ENCODE measurements at regions not wholly inside any gene's neighbourhood (a gene's known extent, or its start where the extent isn't known, plus 50 kb on each side); places are given as distances from the start of the nearest gene placed in this dataset.

- TF ChIP-seq, protein P1, sequence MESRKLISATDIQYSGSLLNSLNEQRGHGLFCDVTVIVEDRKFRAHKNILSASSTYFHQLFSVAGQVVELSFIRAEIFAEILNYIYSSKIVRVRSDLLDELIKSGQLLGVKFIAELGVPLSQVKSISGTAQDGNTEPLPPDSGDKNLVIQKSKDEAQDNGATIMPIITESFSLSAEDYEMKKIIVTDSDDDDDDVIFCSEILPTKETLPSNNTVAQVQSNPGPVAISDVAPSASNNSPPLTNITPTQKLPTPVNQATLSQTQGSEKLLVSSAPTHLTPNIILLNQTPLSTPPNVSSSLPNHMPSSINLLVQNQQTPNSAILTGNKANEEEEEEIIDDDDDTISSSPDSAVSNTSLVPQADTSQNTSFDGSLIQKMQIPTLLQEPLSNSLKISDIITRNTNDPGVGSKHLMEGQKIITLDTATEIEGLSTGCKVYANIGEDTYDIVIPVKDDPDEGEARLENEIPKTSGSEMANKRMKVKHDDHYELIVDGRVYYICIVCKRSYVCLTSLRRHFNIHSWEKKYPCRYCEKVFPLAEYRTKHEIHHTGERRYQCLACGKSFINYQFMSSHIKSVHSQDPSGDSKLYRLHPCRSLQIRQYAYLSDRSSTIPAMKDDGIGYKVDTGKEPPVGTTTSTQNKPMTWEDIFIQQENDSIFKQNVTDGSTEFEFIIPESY (IDR thresholded peaks at IDR 0.05; ENCODE audit: extremely low read depth, insufficient replicate concordance, low read length): no peak
These were observed 1093.8 kb upstream of the AGA start (continued) for GRCh38 chr4:178535939-178536579.

- Histone ChIP-seq H3K79me2 (ENCODE audit: insufficient read depth, low read length) (no peaks in the 10 kb centered on the region), H3K4me1 (ENCODE audit: control insufficient read depth in 1 of 2, insufficient read depth in 2 of 2, low read length in 2 of 2) (peaks cover 4 to 11% of the 10 kb centered on the region in 2 experiments; a peak in 3 of 4 replicates), H2AFZ (ENCODE audit: low read depth, low read length, poor library complexity, severe bottlenecking) (no peak overlapping the region), H3K9ac (ENCODE audit: low read length) (no peak overlapping the region), H3K4me3 (replicated peaks in 1 of 2; ENCODE audit: low read depth in 1 of 2, low read length in 2 of 2) (no peak overlapping the region), H3K36me3 (ENCODE audit: control insufficient read depth in 1 of 2, insufficient read depth in 2 of 2, low read length in 2 of 2) (no peaks in the 10 kb centered on the region), H4K20me1 (ENCODE audit: insufficient read depth) (no peaks in the 10 kb centered on the region), H3K27me3 (ENCODE audit: insufficient read depth, low read length) (no peaks in the 10 kb centered on the region), H3K4me2 (ENCODE audit: low read length) (no peak overlapping the region), H3K27ac (ENCODE audit: low read depth, low read length) (no peak overlapping the region), H3K9me3 (ENCODE audit: control insufficient read depth in 1 of 2, insufficient read depth in 1 of 2, low read depth in 1 of 2, low read length in 2 of 2) (no peaks in the 10 kb centered on the region), H3K9me2 (ENCODE audit: insufficient read depth) (no peaks in the 10 kb centered on the region)
- ChIA-PET RAD21 (ENCODE audit: low non-redundant PET in 1 of 2, low total read pairs in 2 of 2, uncharacterized antibody in 2 of 2, unreplicated experiment in 2 of 2) (no interaction called here), CTCF (no interaction called here), POLR2A (no interaction called here)
- no peak for ATAC-seq
- BruUV-seq (replicated peaks): no TSS peak
- intact Hi-C loops (cut with micrococcal nuclease): no loop called here
- TF ChIP-seq SP1 (IDR thresholded peaks at IDR 0.05; ENCODE audit: low read depth): no peak
- TF ChIP-seq REST (IDR thresholded peaks at IDR 0.05; ENCODE audit: low read depth): no peak
- TF ChIP-seq MAX (IDR thresholded peaks at IDR 0.05): no peak
- no peak for TF ChIP-seq FOSL1 (IDR thresholded peaks at IDR 0.05; ENCODE audit: low read depth)
- no peak for TF ChIP-seq EZH2 (IDR thresholded peaks at IDR 0.05)
- TF ChIP-seq, protein P2, sequence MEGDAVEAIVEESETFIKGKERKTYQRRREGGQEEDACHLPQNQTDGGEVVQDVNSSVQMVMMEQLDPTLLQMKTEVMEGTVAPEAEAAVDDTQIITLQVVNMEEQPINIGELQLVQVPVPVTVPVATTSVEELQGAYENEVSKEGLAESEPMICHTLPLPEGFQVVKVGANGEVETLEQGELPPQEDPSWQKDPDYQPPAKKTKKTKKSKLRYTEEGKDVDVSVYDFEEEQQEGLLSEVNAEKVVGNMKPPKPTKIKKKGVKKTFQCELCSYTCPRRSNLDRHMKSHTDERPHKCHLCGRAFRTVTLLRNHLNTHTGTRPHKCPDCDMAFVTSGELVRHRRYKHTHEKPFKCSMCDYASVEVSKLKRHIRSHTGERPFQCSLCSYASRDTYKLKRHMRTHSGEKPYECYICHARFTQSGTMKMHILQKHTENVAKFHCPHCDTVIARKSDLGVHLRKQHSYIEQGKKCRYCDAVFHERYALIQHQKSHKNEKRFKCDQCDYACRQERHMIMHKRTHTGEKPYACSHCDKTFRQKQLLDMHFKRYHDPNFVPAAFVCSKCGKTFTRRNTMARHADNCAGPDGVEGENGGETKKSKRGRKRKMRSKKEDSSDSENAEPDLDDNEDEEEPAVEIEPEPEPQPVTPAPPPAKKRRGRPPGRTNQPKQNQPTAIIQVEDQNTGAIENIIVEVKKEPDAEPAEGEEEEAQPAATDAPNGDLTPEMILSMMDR (IDR thresholded peaks at IDR 0.05 in 2 of 3, conservative IDR thresholded peaks at IDR 0.05 in 1 of 3; ENCODE audit: borderline replicate concordance in 1 of 3, insufficient read depth in 1 of 3, low read depth in 2 of 3, low read length in 2 of 3): no peak
- TF ChIP-seq ATF3 (IDR thresholded peaks at IDR 0.05): no peak
- no peak for TF ChIP-seq RAD21 (IDR thresholded peaks at IDR 0.05; ENCODE audit: low read depth)
- DNase-seq (ENCODE audit: low read depth, low spot score): no peak
These were observed 1111.0 kb upstream of the AGA start for GRCh38 chr4:178553201-178553600.

Measured in HCT116 (cell line).